ENCODE measurements at regions not wholly inside any gene's neighbourhood (a gene's known extent, or its start where the extent isn't known, plus 50 kb on each side); places are given as distances from the start of the nearest gene placed in this dataset.

DNA sequence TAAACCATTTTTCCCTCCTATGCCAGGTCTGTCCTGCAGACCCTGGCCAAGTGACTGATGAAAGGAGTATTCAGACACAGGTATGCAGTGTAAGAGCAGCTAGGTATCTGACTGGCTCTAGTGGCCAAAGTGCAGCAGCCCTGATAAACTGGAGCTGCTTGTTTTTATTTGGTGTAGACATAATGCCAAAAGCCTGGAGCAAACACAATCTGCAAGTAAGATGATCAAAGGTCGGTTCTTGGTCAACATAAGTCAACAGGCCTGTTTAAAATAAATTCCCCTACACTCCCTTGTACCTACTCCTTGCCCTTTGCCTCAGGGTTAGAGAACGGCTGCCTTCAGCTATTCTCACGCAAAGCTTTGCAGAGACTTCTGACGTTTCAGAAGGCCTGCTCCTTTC is 1003.1 kb downstream of the ZPLD1 start:
- TF ChIP-seq, protein P1, sequence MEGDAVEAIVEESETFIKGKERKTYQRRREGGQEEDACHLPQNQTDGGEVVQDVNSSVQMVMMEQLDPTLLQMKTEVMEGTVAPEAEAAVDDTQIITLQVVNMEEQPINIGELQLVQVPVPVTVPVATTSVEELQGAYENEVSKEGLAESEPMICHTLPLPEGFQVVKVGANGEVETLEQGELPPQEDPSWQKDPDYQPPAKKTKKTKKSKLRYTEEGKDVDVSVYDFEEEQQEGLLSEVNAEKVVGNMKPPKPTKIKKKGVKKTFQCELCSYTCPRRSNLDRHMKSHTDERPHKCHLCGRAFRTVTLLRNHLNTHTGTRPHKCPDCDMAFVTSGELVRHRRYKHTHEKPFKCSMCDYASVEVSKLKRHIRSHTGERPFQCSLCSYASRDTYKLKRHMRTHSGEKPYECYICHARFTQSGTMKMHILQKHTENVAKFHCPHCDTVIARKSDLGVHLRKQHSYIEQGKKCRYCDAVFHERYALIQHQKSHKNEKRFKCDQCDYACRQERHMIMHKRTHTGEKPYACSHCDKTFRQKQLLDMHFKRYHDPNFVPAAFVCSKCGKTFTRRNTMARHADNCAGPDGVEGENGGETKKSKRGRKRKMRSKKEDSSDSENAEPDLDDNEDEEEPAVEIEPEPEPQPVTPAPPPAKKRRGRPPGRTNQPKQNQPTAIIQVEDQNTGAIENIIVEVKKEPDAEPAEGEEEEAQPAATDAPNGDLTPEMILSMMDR (IDR thresholded peaks at IDR 0.05) = no peak
- no peak for TF ChIP-seq POLR2A (IDR thresholded peaks at IDR 0.05)
